ENCODE measurements at regions not wholly inside any gene's neighbourhood (a gene's known extent, or its start where the extent isn't known, plus 50 kb on each side); places are given as distances from the start of the nearest gene placed in this dataset.

GRCh38 chr9:25562101-25562500 lies 116.1 kb downstream of the TUSC1 start (continued):
- TF ChIP-seq, protein P1, sequence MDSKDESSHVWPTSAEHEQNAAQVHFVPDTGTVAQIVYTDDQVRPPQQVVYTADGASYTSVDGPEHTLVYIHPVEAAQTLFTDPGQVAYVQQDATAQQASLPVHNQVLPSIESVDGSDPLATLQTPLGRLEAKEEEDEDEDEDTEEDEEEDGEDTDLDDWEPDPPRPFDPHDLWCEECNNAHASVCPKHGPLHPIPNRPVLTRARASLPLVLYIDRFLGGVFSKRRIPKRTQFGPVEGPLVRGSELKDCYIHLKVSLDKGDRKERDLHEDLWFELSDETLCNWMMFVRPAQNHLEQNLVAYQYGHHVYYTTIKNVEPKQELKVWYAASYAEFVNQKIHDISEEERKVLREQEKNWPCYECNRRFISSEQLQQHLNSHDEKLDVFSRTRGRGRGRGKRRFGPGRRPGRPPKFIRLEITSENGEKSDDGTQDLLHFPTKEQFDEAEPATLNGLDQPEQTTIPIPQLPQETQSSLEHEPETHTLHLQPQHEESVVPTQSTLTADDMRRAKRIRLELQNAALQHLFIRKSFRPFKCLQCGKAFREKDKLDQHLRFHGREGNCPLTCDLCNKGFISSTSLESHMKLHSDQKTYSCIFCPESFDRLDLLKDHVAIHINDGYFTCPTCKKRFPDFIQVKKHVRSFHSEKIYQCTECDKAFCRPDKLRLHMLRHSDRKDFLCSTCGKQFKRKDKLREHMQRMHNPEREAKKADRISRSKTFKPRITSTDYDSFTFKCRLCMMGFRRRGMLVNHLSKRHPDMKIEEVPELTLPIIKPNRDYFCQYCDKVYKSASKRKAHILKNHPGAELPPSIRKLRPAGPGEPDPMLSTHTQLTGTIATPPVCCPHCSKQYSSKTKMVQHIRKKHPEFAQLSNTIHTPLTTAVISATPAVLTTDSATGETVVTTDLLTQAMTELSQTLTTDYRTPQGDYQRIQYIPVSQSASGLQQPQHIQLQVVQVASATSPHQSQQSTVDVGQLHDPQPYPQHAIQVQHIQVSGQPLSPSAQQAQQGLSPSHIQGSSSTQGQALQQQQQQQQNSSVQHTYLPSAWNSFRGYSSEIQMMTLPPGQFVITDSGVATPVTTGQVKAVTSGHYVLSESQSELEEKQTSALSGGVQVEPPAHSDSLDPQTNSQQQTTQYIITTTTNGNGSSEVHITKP (tag by site-specific recombination; IDR thresholded peaks at IDR 0.05) = no peak
- TF ChIP-seq PRDM1 (tag by site-specific recombination; IDR thresholded peaks at IDR 0.05) = no peak
- no peak for TF ChIP-seq ZNF785 (tag by site-specific recombination; IDR thresholded peaks at IDR 0.05)
- TF ChIP-seq ZNF214 (tag by site-specific recombination; IDR thresholded peaks at IDR 0.05; ENCODE audit: borderline replicate concordance) = no peak
- TF ChIP-seq ZNF501 (tag by site-specific recombination; IDR thresholded peaks at IDR 0.05) = no peak
- no peak for TF ChIP-seq ZNF561 (tag by site-specific recombination; IDR thresholded peaks at IDR 0.05; ENCODE audit: borderline replicate concordance)
- no peak for TF ChIP-seq ZBTB48 (tag by site-specific recombination; IDR thresholded peaks at IDR 0.05)
- no peak for TF ChIP-seq ZNF138 (tag by site-specific recombination; IDR thresholded peaks at IDR 0.05; ENCODE audit: borderline replicate concordance)
- TF ChIP-seq ZNF174 (tag by site-specific recombination; IDR thresholded peaks at IDR 0.05) = no peak

GRCh38 chr9:25557645-25558300 lies 120.5 kb downstream of the TUSC1 start:
- TF ChIP-seq ZNF677 (tag by site-specific recombination; IDR thresholded peaks at IDR 0.05) (no peak), ZNF521 (tag by site-specific recombination; IDR thresholded peaks at IDR 0.05) (no peak), ZNF843 (tag by site-specific recombination; IDR thresholded peaks at IDR 0.05) (no peak), ZNF518A (tag by site-specific recombination; conservative IDR thresholded peaks at IDR 0.05; ENCODE audit: low read depth) (no peak), ZNF391 (tag by site-specific recombination; IDR thresholded peaks at IDR 0.05; ENCODE audit: borderline replicate concordance, low read depth) (no peak), ZBTB8A (tag by site-specific recombination; IDR thresholded peaks at IDR 0.05) (no peak), ZNF580 (tag by site-specific recombination; IDR thresholded peaks at IDR 0.05) (no peak)
- Histone ChIP-seq H3K27ac (ENCODE audit: extremely low read depth, low read depth, low read length) (no peak overlapping the region), H3K4me1 (ENCODE audit: control insufficient read depth, insufficient read depth, low read length) (no peaks in the 10 kb centered on the region), H3K36me3 (ENCODE audit: control insufficient read depth in 2 of 2, insufficient read depth in 1 of 2, low read length in 2 of 2) (no peaks in the 10 kb centered on the region), H3K4me3 (ENCODE audit: low read depth, low read length) (no peak overlapping the region), H3K9me3 (ENCODE audit: control insufficient read depth, insufficient read depth, low read depth, low read length) (no peaks in the 10 kb centered on the region)
- CTCF ChIA-PET = no interaction called here
- POLR2A ChIA-PET = no interaction called here

Measured in HEK293 (cell line).